NB4 (cell line): ENCODE measurements at regions not wholly inside any gene's neighbourhood (a gene's known extent, or its start where the extent isn't known, plus 50 kb on each side); places are given as distances from the start of the nearest gene placed in this dataset.

Experiments used
- CTCF ChIP-seq: IDR thresholded peaks from one replicate; pipeline ENCODE4 v1.5.1; 2012; ENCODE audit warnings: low read depth, low read length
- MAX ChIP-seq: IDR thresholded peaks from 2 replicates; pipeline ENCODE4 v1.6.1; 2011; ENCODE audit warnings: low read depth, low read length
- MYC ChIP-seq: IDR thresholded peaks from 2 replicates; pipeline ENCODE4 v1.6.1; 2011; ENCODE audit warnings: low read depth, low read length
- POLR2A ChIP-seq: IDR thresholded peaks from 2 replicates; pipeline ENCODE4 v1.6.1; 2011; ENCODE audit warnings: mild to moderate bottlenecking; ENCODE audit not compliant: insufficient read length; ENCODE audit errors: extremely low read depth

- no peak for TF ChIP-seq CTCF
- no peak for TF ChIP-seq POLR2A
- no peak for TF ChIP-seq MYC
- TF ChIP-seq MAX = no peak
These were observed 149.6 kb upstream of the OPCML start for GRCh38 chr11:133681901-133682300.
